T-helper 22 cell (primary cell): ENCODE measurements at regions not wholly inside any gene's neighbourhood (a gene's known extent, or its start where the extent isn't known, plus 50 kb on each side); places are given as distances from the start of the nearest gene placed in this dataset.

Experiments
- DNase-seq: peaks from one replicate; pipeline ENCODE4 v3.0.0-alpha.2; 2020; ENCODE audit warnings: low read depth

- no peak for DNase-seq
Observed at GRCh38 chr2:173669888-173670287, 295.3 kb downstream of the SP3 start.

GRCh38 chr2:173672573-173673340 lies 292.4 kb downstream of the SP3 start:
- DNase-seq = no peak

GRCh38 chr2:173673640-173674039 lies 291.5 kb downstream of the SP3 start:
- DNase-seq = no peak

- DNase-seq = no peak
Observed at GRCh38 chr2:173676647-173677046, 288.5 kb downstream of the SP3 start.

- DNase-seq = no peak
Observed at GRCh38 chr2:173678186-173678585, 287.0 kb downstream of the SP3 start.

GRCh38 chr2:173680574-173680973 lies 284.6 kb downstream of the SP3 start:
- no peak for DNase-seq

- DNase-seq = no peak
Observed at GRCh38 chr2:173681881-173682650, 283.1 kb downstream of the SP3 start.

- DNase-seq = no peak
Observed at GRCh38 chr2:173684896-173685459, 280.2 kb downstream of the SP3 start.

- no peak for DNase-seq
Observed at GRCh38 chr2:173690349-173690748, 274.8 kb downstream of the SP3 start.

- no peak for DNase-seq
Observed at GRCh38 chr2:173692068-173692467, 273.1 kb downstream of the SP3 start.

- DNase-seq = no peak
Observed at GRCh38 chr2:173693044-173693589, 272.1 kb downstream of the SP3 start.

GRCh38 chr2:173696274-173696673 lies 268.9 kb downstream of the SP3 start:
- no peak for DNase-seq

- DNase-seq = no peak
Observed at GRCh38 chr2:173697929-173698328, 267.2 kb downstream of the SP3 start.

- no peak for DNase-seq
Observed at GRCh38 chr2:173705656-173706055, 259.5 kb downstream of the SP3 start.

- DNase-seq = no peak
Observed at GRCh38 chr2:173706936-173707335, 258.2 kb downstream of the SP3 start.

GRCh38 chr2:173708806-173709205 lies 256.4 kb downstream of the SP3 start:
- no peak for DNase-seq

GRCh38 chr2:173711816-173712215 lies 253.4 kb downstream of the SP3 start:
- DNase-seq = no peak

- no peak for DNase-seq
Observed at GRCh38 chr2:173713904-173714555, 251.1 kb downstream of the SP3 start.

- DNase-seq = no peak
Observed at GRCh38 chr2:173715441-173715840, 249.7 kb downstream of the SP3 start.

- DNase-seq = no peak
Observed at GRCh38 chr2:173716458-173717052, 248.6 kb downstream of the SP3 start.

- no peak for DNase-seq
Observed at GRCh38 chr2:173719471-173719870, 245.7 kb downstream of the SP3 start.

GRCh38 chr2:173720306-173720705 lies 244.9 kb downstream of the SP3 start:
- DNase-seq = no peak
